ENCODE measurements at regions not wholly inside any gene's neighbourhood (a gene's known extent, or its start where the extent isn't known, plus 50 kb on each side); places are given as distances from the start of the nearest gene placed in this dataset.

GRCh38 chr1:221013691-221014660, 134.7 kb downstream of the HLX start:
- H3K79me2 ChIP-seq (ENCODE audit: control insufficient read depth, insufficient read depth, low read length): no peaks in the 10 kb centered on the region
- H3K9me3 ChIP-seq (ENCODE audit: control insufficient read depth, insufficient read depth, low read depth, low read length): no peaks in the 10 kb centered on the region
- no peaks in the 10 kb centered on the region for H3K36me3 ChIP-seq (ENCODE audit: control insufficient read depth, insufficient read depth, low read length)
- H3K27me3 ChIP-seq (ENCODE audit: control insufficient read depth, insufficient read depth, low read length): no peaks in the 10 kb centered on the region
- no peak overlapping the region for H3K27ac ChIP-seq (ENCODE audit: insufficient read depth, low read length)
- no peak overlapping the region for H3K4me2 ChIP-seq (ENCODE audit: extremely low read depth, insufficient read depth, low read length)
- TF ChIP-seq EZH2 (IDR thresholded peaks at IDR 0.05; ENCODE audit: low read length, missing control alignments) (no peak), CTCF (conservative IDR thresholded peaks at IDR 0.05 in 1 of 2, IDR thresholded peaks at IDR 0.05 in 1 of 2; ENCODE audit: low read depth in 1 of 2, low read length in 2 of 2) (no peak)
- H2AFZ ChIP-seq (ENCODE audit: low read length): no peak overlapping the region
- H3K4me1 ChIP-seq (ENCODE audit: control insufficient read depth, extremely low read depth, insufficient read depth, low read length): no peaks in the 10 kb centered on the region
- DNase-seq (ENCODE audit: low read depth in 2 of 2): no peak
- H3K4me3 ChIP-seq (replicated peaks in 1 of 4; ENCODE audit: control extremely low read depth in 1 of 4, insufficient read depth in 1 of 4, low read depth in 3 of 4, low read length in 4 of 4): no peak overlapping the region
- no peaks in the 10 kb centered on the region for H4K20me1 ChIP-seq (ENCODE audit: control insufficient read depth, extremely low read depth, insufficient read depth, low read length)
- H3K9ac ChIP-seq (ENCODE audit: insufficient read depth, low read length): no peak overlapping the region

- Histone ChIP-seq H3K79me2 (ENCODE audit: control insufficient read depth, insufficient read depth, low read length) (no peaks in the 10 kb centered on the region), H3K9ac (ENCODE audit: insufficient read depth, low read length) (no peak overlapping the region), H4K20me1 (ENCODE audit: control insufficient read depth, extremely low read depth, insufficient read depth, low read length) (no peaks in the 10 kb centered on the region), H3K27ac (ENCODE audit: insufficient read depth, low read length) (no peak overlapping the region), H3K36me3 (ENCODE audit: control insufficient read depth, insufficient read depth, low read length) (no peaks in the 10 kb centered on the region), H2AFZ (ENCODE audit: low read length) (no peak overlapping the region), H3K4me1 (ENCODE audit: control insufficient read depth, extremely low read depth, insufficient read depth, low read length) (no peaks in the 10 kb centered on the region), H3K4me3 (replicated peaks in 1 of 4; ENCODE audit: control extremely low read depth in 1 of 4, insufficient read depth in 1 of 4, low read depth in 3 of 4, low read length in 4 of 4) (no peak overlapping the region), H3K27me3 (ENCODE audit: control insufficient read depth, insufficient read depth, low read length) (no peaks in the 10 kb centered on the region), H3K4me2 (ENCODE audit: extremely low read depth, insufficient read depth, low read length) (no peak overlapping the region), H3K9me3 (ENCODE audit: control insufficient read depth, insufficient read depth, low read depth, low read length) (no peaks in the 10 kb centered on the region)
- no peak for TF ChIP-seq EZH2 (IDR thresholded peaks at IDR 0.05; ENCODE audit: low read length, missing control alignments)
- TF ChIP-seq CTCF (conservative IDR thresholded peaks at IDR 0.05 in 1 of 2, IDR thresholded peaks at IDR 0.05 in 1 of 2; ENCODE audit: low read depth in 1 of 2, low read length in 2 of 2): no peak
- DNase-seq (ENCODE audit: low read depth in 2 of 2): no peak
Measured at GRCh38 chr1:221015159-221015790, 136.0 kb downstream of the HLX start.

GRCh38 chr1:221016751-221017150, 137.5 kb downstream of the HLX start:
- Histone ChIP-seq H3K9ac (ENCODE audit: insufficient read depth, low read length) (no peak overlapping the region), H2AFZ (ENCODE audit: low read length) (no peak overlapping the region), H3K9me3 (ENCODE audit: control insufficient read depth, insufficient read depth, low read depth, low read length) (no peaks in the 10 kb centered on the region), H3K36me3 (ENCODE audit: control insufficient read depth, insufficient read depth, low read length) (no peaks in the 10 kb centered on the region), H4K20me1 (ENCODE audit: control insufficient read depth, extremely low read depth, insufficient read depth, low read length) (no peaks in the 10 kb centered on the region), H3K4me1 (ENCODE audit: control insufficient read depth, extremely low read depth, insufficient read depth, low read length) (no peaks in the 10 kb centered on the region), H3K79me2 (ENCODE audit: control insufficient read depth, insufficient read depth, low read length) (no peaks in the 10 kb centered on the region), H3K4me3 (replicated peaks in 1 of 4; ENCODE audit: control extremely low read depth in 1 of 4, insufficient read depth in 1 of 4, low read depth in 3 of 4, low read length in 4 of 4) (no peak overlapping the region), H3K27me3 (ENCODE audit: control insufficient read depth, insufficient read depth, low read length) (no peaks in the 10 kb centered on the region), H3K4me2 (ENCODE audit: extremely low read depth, insufficient read depth, low read length) (no peak overlapping the region), H3K27ac (ENCODE audit: insufficient read depth, low read length) (no peak overlapping the region)
- TF ChIP-seq CTCF (conservative IDR thresholded peaks at IDR 0.05 in 1 of 2, IDR thresholded peaks at IDR 0.05 in 1 of 2; ENCODE audit: low read depth in 1 of 2, low read length in 2 of 2) (no peak), EZH2 (IDR thresholded peaks at IDR 0.05; ENCODE audit: low read length, missing control alignments) (no peak)
- no peak for DNase-seq (ENCODE audit: low read depth in 2 of 2)
